B cell (primary cell): ENCODE measurements at regions not wholly inside any gene's neighbourhood (a gene's known extent, or its start where the extent isn't known, plus 50 kb on each side); places are given as distances from the start of the nearest gene placed in this dataset.

Source experiments
- ATAC-seq: fragments of 200-7000 bp; cut with Tn5 transposase; one replicate; pipeline ENCODE4 v1.10.0; 2021; ENCODE audit warnings: low read depth, mild to moderate bottlenecking, moderate number of reproducible peaks, moderate library complexity
- CTCF ChIA-PET: fragments of 350-600 bp; sonication (Branson Sonifier 250); formaldehyde crosslinking; loops from one replicate; lab custom pipeline; 2021; ENCODE audit warnings: antibody characterized with exemption, inconsistent platforms; lab: Charles Lee
- POLR2A ChIA-PET: fragments of 350-600 bp; sonication (Branson Sonifier 250); formaldehyde crosslinking; loops from one replicate; lab custom pipeline; 2021; ENCODE audit warnings: antibody characterized with exemption; lab: Charles Lee
- DNase-seq: peaks from one replicate; pipeline ENCODE4 v3.0.0; 2013
- H2AFZ ChIP-seq: 2 replicates; pipeline ENCODE4 v1.6.1; 2012; ENCODE audit warnings: mild to moderate bottlenecking, low read depth, low read length; ENCODE audit not compliant: insufficient read depth, poor library complexity, severe bottlenecking
- H3K27ac ChIP-seq, 2 donors: 1 replicate in 1 of 2; 2 replicates in 1 of 2; pipeline ENCODE4 v1.5.1; 2012 to 2013; ENCODE audit warnings: low read length in 2 of 2, mild to moderate bottlenecking in 2 of 2, moderate library complexity in 1 of 2
- H3K27me3 ChIP-seq, 4 experiments: fragments of 200-600 bp in 1 of 4; sonication (generic) in 1 of 4; replicated peaks in 1 of 4; 1 replicate in 2 of 4; 2 replicates in 2 of 4; pipeline versions ENCODE4 v1.6.1 to v1.7.0; 2013 to 2016; ENCODE audit warnings: low read length in 3 of 4, mild to moderate bottlenecking in 2 of 4, mixed read lengths in 1 of 4, moderate library complexity in 1 of 4; ENCODE audit not compliant: insufficient read depth in 4 of 4, control insufficient read depth in 3 of 4; ENCODE audit errors: control extremely low read depth in 1 of 4
- H3K36me3 ChIP-seq, 2 experiments: replicated peaks in 1 of 2; 1 replicate in 1 of 2; 2 replicates in 1 of 2; pipeline versions ENCODE4 v1.6.1 to v1.7.1; 2013; ENCODE audit warnings: low read length in 1 of 2; ENCODE audit not compliant: insufficient read depth in 2 of 2, control insufficient read depth in 1 of 2; ENCODE audit errors: control extremely low read depth in 1 of 2, extremely low read depth in 1 of 2
- H3K4me1 ChIP-seq, 2 donors: fragments of 200-600 bp in 1 of 2; sonication (generic) in 1 of 2; 1 replicate in 1 of 2; 2 replicates in 1 of 2; pipeline versions ENCODE4 v1.5.1 to v1.6.1; 2013 to 2017; ENCODE audit warnings: low read length in 2 of 2; ENCODE audit not compliant: control insufficient read depth in 2 of 2, insufficient read depth in 2 of 2
- H3K4me2 ChIP-seq: replicated peaks from 2 replicates; pipeline ENCODE3; 2012; ENCODE audit warnings: mild to moderate bottlenecking, low read depth, low read length; ENCODE audit not compliant: poor library complexity, severe bottlenecking
- H3K4me3 ChIP-seq, 5 experiments: fragments of 200-600 bp in 1 of 5; sonication (generic) in 1 of 5; 1 replicate in 3 of 5; 2 replicates in 2 of 5; pipeline versions ENCODE4 v1.5.1 to v1.7.0; 2011 to 2016; ENCODE audit warnings: low read length in 4 of 5, mild to moderate bottlenecking in 4 of 5, low read depth in 2 of 5, control low read depth in 1 of 5, moderate library complexity in 1 of 5; ENCODE audit not compliant: insufficient read depth in 1 of 5; ENCODE audit errors: control extremely low read depth in 1 of 5, extremely low read depth in 1 of 5
- H3K79me2 ChIP-seq: fragments of 200-600 bp; sonication (generic); one replicate; pipeline ENCODE4 v1.6.0; 2016; ENCODE audit warnings: low read length; ENCODE audit not compliant: control insufficient read depth, insufficient read depth
- H3K9ac ChIP-seq: fragments of 200-600 bp; sonication (generic); 2 replicates; pipeline ENCODE4 v1.6.1; 2017; ENCODE audit warnings: mild to moderate bottlenecking, low read length, moderate library complexity
- H3K9me3 ChIP-seq, 3 donors: one replicate each; pipeline versions ENCODE4 v1.6.1 to v1.7.1; 2013; ENCODE audit warnings: low read length in 2 of 3; ENCODE audit not compliant: control insufficient read depth in 2 of 3, insufficient read depth in 1 of 3; ENCODE audit errors: control extremely low read depth in 1 of 3
- H4K20me1 ChIP-seq: 2 replicates; pipeline ENCODE4 v1.6.0; 2012; ENCODE audit warnings: mild to moderate bottlenecking, low read length; ENCODE audit not compliant: insufficient read depth, control insufficient read depth, poor library complexity, severe bottlenecking
- H3K27ac Mint-ChIP-seq: one replicate; pipeline ENCODE4 v1.8.0; 2021; ENCODE audit warnings: mixed read lengths
- H3K27me3 Mint-ChIP-seq: one replicate; pipeline ENCODE4 v1.8.0; 2021; ENCODE audit warnings: mixed read lengths
- H3K4me1 Mint-ChIP-seq: one replicate; pipeline ENCODE4 v1.8.0; 2021; ENCODE audit warnings: mixed read lengths
- H3K4me3 Mint-ChIP-seq: one replicate; pipeline ENCODE4 v1.8.0; 2021; ENCODE audit warnings: mixed read lengths
- H3K9me3 Mint-ChIP-seq: one replicate; pipeline ENCODE4 v1.8.0; 2022; ENCODE audit warnings: mixed read lengths; ENCODE audit not compliant: insufficient read depth
- CTCF ChIP-seq: fragments of 200-600 bp; IDR thresholded peaks from one replicate; pipeline ENCODE4 v1.8.0; 2022; ENCODE audit warnings: antibody characterized with exemption, mild to moderate bottlenecking
- EZH2 ChIP-seq: IDR thresholded peaks from 2 replicates; pipeline ENCODE4 v1.6.1; 2012; ENCODE audit warnings: borderline replicate concordance, low read depth, mild to moderate bottlenecking, moderate library complexity, low read length; ENCODE audit not compliant: insufficient read depth, poor library complexity, severe bottlenecking
- WGBS: methylation state at CpG from one replicate; pipeline ENCODE4 v1.1.5; 2013; ENCODE audit warnings: missing lambda C conversion rate; ENCODE audit not compliant: insufficient coverage; 5-methylcytosine and 5-hydroxymethylcytosine counted together
- intact Hi-C: fragments of 100-400 bp; cut with micrococcal nuclease; formaldehyde crosslinking; loops from one replicate; pipeline ENCODE4 v1.10.0; 2022

DNA sequence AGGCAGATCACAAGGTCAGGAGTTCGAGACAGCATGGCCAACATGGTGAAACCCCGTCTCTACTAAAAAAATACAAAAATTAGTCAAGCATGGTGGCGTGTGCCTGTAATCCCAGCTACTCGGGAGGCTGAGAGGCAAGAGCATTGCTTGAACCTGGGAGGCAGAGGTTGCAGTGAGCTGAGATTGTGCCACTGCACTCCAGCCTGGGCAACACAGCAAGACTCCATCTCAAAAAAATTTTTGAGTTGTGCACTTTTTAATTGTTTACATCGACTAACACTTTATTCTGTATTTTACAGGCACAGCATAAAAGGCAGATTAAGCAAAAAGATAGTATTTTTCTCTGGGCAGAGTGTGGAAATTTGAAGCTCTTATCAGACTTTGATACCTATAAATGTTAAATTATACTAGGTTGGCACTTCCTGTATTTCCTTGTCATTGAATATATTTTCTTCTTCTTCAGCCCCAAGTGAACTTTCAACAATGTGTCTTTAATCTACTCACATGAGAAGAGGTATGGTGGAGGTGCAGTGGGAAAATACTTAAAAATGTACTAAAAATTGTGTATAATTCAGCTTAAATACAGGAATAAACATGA, 180.6 kb upstream of the ELL2 start:
- DNase-seq = no peak
- CTCF ChIA-PET = no interaction called here

GRCh38 chr5:96141749-96142148, 180.1 kb upstream of the ELL2 start:
- Mint-ChIP-seq H3K4me3 (no peak overlapping the region), H3K4me1 (no peaks in the 10 kb centered on the region), H3K27ac (no peak overlapping the region), H3K27me3 (no peaks in the 10 kb centered on the region), H3K9me3 (no peaks in the 10 kb centered on the region)
- ChIA-PET CTCF (no interaction called here), POLR2A (no interaction called here)
- Histone ChIP-seq H3K4me3 (no peak overlapping the region), H3K9ac (no peak overlapping the region), H4K20me1 (no peaks in the 10 kb centered on the region), H2AFZ (no peak overlapping the region), H3K27ac (no peak overlapping the region), H3K4me2 (no peak overlapping the region), H3K9me3 (no peaks in the 10 kb centered on the region), H3K27me3 (no peaks in the 10 kb centered on the region), H3K79me2 (no peaks in the 10 kb centered on the region), H3K36me3 (no peaks in the 10 kb centered on the region), H3K4me1 (no peaks in the 10 kb centered on the region)
- intact Hi-C loops = no loop called here
- WGBS = 100% methylated on average over 4 of the region's 4 CpGs
- DNase-seq (no peak), ATAC-seq (no peak)
- TF ChIP-seq EZH2 = no peak
- no peak for TF ChIP-seq CTCF

More for the DNA sequence above, 180.6 kb upstream of the ELL2 start:
- Mint-ChIP-seq H3K4me1 (no peaks in the 10 kb centered on the region), H3K9me3 (no peaks in the 10 kb centered on the region), H3K27ac (no peak overlapping the region), H3K27me3 (no peaks in the 10 kb centered on the region), H3K4me3 (no peak overlapping the region)
- Histone ChIP-seq H3K9ac (no peak overlapping the region), H3K27ac (no peak overlapping the region), H2AFZ (no peak overlapping the region), H3K9me3 (no peaks in the 10 kb centered on the region), H4K20me1 (no peaks in the 10 kb centered on the region), H3K4me3 (no peak overlapping the region), H3K79me2 (no peaks in the 10 kb centered on the region), H3K4me2 (no peak overlapping the region), H3K36me3 (no peaks in the 10 kb centered on the region), H3K4me1 (no peaks in the 10 kb centered on the region), H3K27me3 (no peaks in the 10 kb centered on the region)
- no peak for ATAC-seq
- intact Hi-C loops = no loop called here
- no peak for TF ChIP-seq CTCF
- TF ChIP-seq EZH2 = no peak
- POLR2A ChIA-PET = no interaction called here
- WGBS = 100% methylated on average over 4 of the region's 5 CpGs
